EL (cell line): ENCODE measurements at regions not wholly inside any gene's neighbourhood (a gene's known extent, or its start where the extent isn't known, plus 50 kb on each side); places are given as distances from the start of the nearest gene placed in this dataset.

ENCODE experiments used
- DNase-seq: peaks from one replicate; pipeline ENCODE4 v3.0.0-alpha.2; 2016

DNA sequence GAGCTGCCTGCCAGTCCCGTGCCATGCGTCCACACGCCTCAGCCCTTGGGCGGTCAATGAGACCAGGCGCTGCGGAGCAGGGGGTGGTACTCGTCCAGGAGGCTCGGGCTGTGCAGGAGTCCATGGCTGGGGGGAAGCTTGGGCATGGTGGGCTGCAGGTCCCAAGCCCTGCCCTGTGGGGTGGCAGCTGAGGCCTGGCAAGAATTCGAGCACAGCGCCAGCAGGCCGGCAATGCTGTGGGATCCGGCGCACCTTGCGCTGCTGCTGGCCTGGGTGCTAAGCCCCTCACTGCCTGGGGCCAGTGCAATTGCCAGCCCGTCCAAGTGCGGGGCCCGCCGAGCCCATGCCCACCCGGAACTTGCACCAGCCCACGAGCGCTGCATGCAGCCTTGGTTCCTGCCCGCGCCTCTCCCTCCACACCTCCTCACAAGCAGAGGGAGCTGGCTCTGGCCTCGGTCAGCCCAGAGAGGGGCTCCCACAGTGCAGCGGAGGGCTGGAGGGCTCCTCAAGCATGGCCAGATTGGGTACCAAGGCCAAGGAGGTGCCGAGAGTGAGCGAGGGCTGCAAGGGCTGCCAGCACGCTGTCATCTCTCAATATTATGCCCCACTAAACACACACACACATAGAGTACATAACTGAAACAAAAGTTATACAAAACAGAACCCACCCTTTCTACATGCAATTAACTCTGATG, 307.7 kb downstream of the LMO4 start:
- DNase-seq, result no peak

DNA sequence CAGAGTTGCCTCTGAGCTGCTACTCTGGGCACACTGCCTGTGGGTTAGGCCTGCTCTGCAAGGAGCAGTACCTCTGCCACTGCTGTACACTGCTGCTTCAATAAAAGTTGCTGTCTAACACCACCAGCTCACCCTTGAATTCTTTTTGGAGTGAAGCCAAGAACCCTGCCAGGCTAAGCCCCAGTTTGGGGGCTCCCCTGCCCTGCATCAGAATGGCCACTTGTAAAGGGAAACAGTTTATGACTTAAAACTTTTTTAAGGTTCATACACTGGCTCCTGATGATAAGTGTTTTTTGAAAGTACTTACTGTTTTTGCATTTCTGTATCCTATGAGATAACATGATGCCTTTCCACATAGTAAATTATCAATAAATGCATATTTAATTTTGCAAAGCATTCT, 310.0 kb downstream of the LMO4 start:
- no peak for DNase-seq

DNA sequence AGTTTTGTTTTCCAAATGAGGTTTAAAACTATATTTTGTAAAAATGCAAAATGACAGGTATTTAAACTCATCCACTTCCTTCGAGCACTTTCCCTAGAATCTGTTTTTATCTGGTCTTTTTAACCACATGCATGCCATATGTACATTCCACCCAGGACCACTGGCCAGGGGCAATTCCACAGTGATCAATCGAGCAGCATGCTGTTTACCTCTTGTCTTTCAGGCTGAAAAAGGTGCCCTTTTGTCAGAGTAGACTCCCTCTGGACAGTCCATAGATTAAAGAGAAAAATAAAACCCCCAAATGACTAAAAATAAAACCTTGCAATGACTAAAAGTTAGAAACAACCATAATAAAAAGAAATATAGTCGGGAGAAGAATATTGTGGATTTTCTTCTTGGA, 313.3 kb downstream of the LMO4 start:
- no peak for DNase-seq

DNA sequence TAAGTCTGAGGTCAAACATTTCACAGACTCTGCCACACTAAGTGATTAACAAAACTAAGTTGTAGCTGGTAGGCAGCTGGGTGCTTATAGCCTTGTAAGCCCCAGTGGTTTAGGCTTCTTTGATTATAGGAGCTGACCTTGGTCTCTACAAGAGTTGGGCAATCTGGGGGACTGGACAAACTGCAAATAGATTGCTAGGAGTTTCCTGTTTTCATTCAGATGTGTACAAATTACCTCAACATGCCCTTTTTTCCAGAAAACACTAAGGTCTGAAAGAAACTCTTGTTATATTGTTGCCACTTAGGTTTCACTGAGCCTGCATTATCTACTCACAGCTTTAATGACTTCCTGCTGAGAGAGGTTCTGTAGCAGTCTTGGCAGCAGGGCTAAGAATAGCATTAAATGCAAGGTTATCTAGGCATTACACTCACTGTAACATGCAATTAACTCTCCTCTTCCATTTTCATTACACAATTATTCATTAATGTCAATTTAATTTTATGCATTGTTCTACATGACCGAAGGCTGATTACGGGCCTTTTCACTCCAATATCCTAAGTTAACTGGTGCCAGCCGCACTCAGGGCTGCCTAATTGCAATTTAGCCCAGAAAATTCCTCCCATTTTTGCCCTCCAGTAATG, 314.0 kb downstream of the LMO4 start:
- no peak for DNase-seq

- DNase-seq, result no peak
Observed at GRCh38 chr1:87644033-87644578, 315.4 kb downstream of the LMO4 start.

DNA sequence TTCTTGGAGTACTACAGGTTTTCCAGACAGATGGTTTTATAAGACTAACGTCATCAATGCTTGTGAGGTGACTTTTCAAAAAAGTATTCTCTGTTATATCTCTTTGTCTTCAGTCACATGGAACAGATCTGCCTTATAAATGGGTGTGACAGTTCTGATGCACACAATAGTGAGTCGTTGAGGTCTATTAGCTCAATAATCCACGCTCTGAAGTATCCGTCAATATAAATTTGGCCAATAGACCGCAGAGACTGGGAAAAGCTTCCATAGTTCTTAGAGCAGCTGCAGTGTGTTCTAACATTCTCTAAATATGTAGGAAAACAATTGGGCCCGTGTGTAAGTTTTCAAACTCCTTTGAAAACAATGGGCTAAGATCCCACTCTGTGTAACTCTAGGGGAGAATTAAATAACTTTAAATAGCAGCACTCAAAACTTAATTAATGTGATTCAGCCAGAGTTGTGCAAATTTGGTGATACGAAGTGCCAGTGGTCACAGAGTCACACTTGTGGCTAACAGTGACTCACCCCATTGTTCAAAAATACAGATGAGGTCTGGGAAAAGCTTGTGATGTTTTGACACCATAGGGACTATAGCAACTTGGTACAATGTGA, 316.0 kb downstream of the LMO4 start:
- DNase-seq, result peak; percentile 7

DNA sequence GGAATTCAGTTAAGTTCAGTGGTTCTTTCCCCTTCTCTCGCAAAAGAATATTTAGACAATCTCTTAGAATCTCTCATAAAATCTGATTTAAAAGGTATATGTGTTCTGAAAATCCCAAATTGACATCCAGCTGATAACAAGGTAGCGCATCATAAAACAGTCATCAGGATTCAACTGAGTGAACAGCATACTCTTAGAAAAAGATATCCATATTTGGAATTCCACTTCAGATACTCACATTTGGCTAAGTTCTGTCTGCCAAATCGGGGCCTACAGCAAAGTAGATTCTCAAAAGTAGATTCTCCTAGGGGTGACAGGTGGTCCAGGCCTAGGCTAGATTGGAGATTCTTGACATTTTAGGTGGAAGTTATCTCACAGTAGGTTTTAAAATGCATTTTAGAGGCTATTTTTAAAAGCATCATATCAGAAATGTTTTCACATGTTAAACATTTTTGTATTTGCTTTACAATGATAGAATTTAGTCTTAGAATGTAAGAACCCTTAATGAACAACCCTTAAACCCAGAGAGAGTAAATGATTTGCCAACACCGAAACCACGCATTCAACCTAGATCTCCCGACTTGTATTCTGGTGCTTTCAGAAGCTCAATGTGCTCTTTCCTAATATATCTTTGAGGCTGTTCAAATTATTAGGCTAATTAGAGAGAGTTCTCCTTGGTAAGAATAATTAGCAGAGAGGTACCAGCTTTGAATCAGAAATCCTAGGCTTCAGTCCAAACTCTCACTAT, 318.9 kb downstream of the LMO4 start:
- DNase-seq, result no peak

GRCh38 chr1:87648323-87649119, 319.8 kb downstream of the LMO4 start:
- no peak for DNase-seq

GRCh38 chr1:87650306-87650705, 321.6 kb downstream of the LMO4 start:
- DNase-seq, result no peak

GRCh38 chr1:87652176-87652575, 323.5 kb downstream of the LMO4 start:
- DNase-seq, result no peak

- no peak for DNase-seq
Observed at GRCh38 chr1:87665151-87665550, 336.5 kb downstream of the LMO4 start.

GRCh38 chr1:87666681-87667080, 338.0 kb downstream of the LMO4 start:
- DNase-seq, result no peak

- DNase-seq, result no peak
Observed at GRCh38 chr1:87669674-87670073, 341.0 kb downstream of the LMO4 start.

DNA sequence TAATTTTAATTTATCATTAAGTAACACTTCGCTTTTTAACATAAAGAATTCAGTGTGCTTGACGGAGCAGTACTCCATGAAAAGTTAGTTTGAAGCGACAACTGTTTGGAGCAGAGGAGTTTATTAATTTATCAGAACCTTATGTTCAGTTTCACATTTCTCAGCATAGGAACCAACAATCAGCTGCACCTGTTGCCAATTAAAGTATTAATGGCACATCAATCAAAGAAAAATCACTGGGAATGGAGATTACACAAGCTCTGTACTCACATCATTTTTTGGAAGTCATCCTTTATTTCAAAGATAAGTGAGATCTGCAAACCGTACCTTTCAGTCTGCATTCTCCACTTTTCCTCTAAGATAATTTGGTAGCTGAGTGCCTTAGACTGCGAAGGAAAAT, 344.6 kb downstream of the LMO4 start:
- DNase-seq, result no peak

DNA sequence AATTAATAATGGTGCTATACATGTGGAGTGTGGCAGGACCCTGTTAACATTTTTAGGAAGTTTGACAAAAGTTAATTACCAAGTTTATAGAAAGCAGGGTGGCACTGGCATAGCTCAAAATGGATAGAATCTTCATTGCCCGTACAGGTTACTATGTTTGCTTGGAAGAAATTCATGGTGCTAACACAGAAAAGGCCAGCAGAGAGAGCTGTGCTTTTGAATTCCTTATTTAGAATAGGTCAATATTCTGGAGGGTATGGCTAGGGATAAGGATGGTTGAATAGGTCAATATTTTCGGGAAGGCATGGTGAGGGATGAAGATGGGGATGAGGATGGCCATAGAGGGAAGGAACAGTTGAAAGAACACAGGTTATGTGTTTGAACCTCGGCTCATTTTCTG, 345.1 kb downstream of the LMO4 start:
- DNase-seq, result no peak

GRCh38 chr1:87674791-87675190, 346.1 kb downstream of the LMO4 start:
- DNase-seq, result no peak

DNA sequence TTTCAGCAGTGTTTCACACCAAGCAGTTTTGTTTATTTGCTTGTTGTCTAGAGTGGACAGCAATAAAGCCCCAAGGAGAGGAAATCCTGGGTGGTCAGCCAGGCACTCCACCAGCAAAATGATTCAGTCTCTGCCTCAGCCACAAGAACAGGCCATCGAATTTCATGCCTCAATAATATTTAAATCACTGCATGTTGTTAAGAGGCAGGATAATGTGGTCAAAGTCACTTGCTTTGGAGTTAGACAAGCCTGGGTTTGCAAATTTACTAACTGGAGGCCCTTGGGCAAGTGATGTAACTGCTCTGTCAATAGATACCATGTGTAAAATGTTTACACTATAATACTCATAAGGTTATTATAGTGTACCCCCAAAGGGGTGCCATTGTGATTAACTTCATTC, 349.6 kb downstream of the LMO4 start:
- no peak for DNase-seq

DNA sequence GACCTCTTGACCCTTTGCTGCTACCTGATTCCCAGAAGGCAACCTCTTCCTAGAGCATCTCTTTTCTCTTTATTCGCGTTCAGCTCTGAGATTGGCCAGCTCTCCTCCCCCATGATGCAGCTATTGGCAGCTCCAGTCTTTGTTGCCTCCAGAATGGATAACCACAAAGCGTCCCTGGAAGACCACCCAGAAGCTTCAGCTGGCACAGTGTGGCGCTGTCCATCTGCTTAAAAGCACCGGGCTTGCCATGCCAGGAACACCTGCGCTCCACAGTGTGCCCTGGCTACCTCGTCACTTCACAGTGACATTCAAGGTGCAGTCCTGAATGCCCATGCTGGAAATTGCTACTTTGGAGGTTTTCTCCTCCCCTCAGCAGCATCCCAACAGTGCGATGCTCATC, 353.9 kb downstream of the LMO4 start:
- no peak for DNase-seq

DNA sequence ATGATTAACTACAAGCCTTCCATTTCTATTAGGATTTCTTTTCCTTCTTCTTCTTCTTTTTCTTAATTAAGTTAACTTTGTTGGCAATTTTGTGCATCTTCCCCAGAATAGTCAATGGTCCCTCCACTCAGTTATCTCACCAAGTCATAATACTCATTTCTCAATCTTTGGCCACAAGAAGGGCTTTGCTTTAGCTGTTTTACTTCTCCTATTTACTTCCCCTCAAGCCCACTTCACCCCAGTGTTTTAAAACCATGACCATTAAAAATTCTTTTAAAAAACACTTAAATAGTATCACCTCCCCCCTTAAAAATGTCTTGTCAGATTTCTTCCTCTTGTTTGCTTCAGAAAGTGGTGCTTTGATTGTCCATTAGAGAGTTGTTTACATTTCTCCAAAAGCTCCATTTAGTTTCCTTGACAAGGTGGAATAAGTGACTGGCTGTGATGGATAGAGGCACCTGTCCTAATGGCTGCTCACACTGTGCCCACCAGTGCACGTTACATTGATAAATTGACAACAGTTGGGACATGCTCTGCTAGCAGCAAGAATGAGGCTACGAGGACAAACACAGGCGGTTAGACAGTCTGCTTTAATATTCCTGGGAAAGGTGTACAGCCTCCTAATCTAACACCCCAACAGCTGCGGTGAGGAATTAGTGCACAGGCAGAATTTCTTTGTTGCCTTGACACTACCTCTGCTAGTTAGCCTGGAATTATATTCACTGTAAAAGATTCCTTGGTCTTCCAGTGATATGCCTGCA, 354.7 kb downstream of the LMO4 start:
- DNase-seq, result no peak

- DNase-seq, result no peak
Observed at GRCh38 chr1:87684194-87684593, 355.5 kb downstream of the LMO4 start.

DNA sequence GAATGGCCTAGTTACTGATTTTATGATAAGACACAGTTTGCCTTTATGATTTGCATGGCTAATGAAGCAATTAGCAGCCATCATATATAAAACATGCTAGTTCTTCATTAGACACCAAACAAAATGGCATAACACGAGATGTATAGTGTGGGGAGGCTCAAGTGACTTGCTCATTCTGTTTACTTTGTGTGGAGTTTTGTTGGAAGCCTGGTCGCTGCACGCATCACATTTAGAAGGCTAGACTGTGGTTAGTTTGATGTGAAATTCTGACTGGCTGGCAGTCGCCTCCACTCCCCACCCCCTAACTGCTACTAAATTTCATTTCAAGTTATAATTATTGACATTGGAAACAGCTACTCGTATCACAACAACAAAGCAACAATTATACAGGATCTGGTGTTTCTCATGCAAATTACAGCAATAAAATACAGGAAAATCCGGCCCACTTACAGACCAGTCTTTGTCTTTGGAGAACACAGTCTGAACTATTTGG, 356.1 kb downstream of the LMO4 start:
- DNase-seq, result no peak
